ENCODE measurements at regions not wholly inside any gene's neighbourhood (a gene's known extent, or its start where the extent isn't known, plus 50 kb on each side); places are given as distances from the start of the nearest gene placed in this dataset.

DNA sequence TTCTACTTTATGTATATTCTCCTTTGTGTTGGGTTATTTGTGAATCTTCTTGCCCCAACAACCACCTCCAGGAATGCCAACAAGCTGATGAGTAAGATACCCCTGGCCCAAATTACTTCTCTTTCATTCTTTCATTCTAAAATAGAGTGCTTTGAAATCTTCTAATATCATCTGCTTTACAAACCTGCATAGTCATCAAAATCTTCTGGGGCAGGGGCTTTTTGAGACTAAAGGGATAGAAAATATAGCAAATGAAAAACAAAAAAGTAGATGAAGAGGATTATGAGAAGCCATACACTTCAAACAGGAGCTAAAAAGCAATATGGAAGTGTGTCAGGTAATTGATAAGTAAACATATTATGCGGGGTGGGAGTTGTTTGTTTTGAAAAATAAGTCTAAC lies 150.7 kb upstream of the SOX4 start:
- TF ChIP-seq GATA2 (IDR thresholded peaks at IDR 0.05; ENCODE audit: low read depth, low read length) (no peak), GATA3 (IDR thresholded peaks at IDR 0.05; ENCODE audit: low read depth, low read length) (no peak)

DNA sequence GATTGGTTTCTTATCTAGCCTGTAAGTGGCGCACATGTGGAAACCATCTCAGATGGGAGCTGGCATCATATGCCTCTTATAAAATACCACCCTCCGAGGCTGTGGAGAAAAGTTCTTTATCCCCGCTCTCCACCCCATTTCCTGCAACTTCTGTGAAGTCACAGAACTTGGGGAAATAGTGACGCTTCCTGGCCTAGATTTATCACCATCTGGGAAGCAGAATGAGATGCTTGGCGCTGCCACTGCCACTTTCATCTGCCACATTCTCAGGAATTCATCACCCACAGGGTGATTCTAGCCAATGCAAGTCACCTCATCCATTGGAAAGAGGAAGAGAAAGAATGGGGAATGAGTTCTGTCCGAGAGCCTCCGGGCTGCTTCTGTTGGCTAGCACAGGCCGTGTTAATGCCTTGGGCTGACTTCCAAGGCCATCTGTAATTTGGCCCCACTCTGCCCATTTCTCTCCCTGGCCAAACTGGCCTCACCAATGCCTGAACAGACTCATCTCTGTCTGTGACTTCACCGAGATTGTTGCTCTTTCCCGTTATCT lies 148.8 kb upstream of the SOX4 start:
- no peak for TF ChIP-seq GATA2 (IDR thresholded peaks at IDR 0.05; ENCODE audit: low read depth, low read length)
- no peak for TF ChIP-seq GATA3 (IDR thresholded peaks at IDR 0.05; ENCODE audit: low read depth, low read length)

DNA sequence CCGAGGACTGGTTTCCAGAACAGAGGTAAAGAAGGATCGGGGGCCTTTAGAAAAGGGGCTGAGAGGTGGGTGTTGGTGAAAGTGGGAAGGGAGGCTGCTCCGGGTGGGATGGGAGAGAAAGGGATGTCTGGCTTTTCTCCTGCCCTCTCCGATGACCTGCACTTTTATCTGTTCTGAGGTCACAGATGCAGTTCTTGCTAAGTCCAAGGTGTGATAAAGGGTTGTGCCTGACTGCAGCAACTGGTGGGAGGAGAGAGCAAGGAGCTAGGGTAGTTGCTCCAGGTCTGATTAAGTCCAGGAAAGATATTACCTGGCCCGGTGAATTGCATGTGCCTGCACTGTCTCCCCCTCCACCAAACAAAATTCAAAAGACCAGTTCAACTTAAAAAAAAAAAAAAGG lies 145.6 kb upstream of the SOX4 start:
- no peak for TF ChIP-seq GATA2 (IDR thresholded peaks at IDR 0.05; ENCODE audit: low read depth, low read length)
- no peak for TF ChIP-seq GATA3 (IDR thresholded peaks at IDR 0.05; ENCODE audit: low read depth, low read length)

DNA sequence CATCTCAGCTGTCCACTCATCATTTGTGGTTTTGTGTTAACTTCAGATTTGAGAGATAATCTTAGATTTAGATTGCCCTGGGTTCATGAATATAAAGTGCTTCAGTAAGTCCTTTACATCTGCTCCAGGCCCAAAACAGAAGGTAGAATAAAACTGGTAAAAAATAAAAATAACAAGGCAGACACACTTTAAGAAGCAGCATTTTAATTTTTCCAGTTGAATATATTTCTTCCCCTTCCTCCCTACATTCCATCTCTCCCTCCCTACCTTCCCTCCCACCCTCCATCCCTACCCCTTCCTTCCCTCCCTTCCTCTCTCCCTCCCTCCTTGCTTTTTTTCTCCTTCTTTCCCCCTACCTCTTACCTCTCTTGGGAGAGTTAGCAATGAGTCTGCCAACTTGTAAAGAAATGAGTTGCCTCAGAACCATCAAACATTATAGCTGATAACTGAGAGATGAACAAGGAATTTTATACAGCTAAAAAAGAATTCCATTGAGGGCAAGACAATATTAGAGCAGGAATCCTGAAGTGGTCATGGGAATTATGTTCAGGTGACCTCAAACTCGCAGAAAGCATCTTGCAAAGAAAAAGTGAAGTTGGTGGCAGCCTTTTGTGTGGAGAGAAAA lies 145.0 kb upstream of the SOX4 start:
- TF ChIP-seq GATA2 (IDR thresholded peaks at IDR 0.05; ENCODE audit: low read depth, low read length), result no peak
- no peak for TF ChIP-seq GATA3 (IDR thresholded peaks at IDR 0.05; ENCODE audit: low read depth, low read length)

DNA sequence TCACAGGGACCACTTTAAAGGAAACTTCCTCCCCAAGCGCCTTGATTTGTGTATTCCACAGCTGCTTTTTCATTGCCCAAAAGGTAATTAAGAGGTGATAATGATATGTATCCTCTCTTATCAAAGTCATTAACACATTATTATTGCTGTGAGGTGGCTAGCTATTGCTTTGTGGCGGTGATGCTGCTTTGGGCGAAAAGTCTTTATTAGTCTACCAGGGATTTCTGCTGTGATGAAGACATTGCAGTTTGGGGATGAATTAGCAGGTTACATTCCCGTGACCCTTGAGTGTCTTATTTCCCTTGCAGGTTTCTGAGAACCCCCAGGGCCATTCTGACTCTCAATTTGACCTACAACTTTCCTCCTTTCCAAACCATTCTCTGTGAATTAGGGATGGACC lies 143.4 kb upstream of the SOX4 start:
- no peak for TF ChIP-seq GATA3 (IDR thresholded peaks at IDR 0.05; ENCODE audit: low read depth, low read length)
- TF ChIP-seq GATA2 (IDR thresholded peaks at IDR 0.05; ENCODE audit: low read depth, low read length), result no peak

DNA sequence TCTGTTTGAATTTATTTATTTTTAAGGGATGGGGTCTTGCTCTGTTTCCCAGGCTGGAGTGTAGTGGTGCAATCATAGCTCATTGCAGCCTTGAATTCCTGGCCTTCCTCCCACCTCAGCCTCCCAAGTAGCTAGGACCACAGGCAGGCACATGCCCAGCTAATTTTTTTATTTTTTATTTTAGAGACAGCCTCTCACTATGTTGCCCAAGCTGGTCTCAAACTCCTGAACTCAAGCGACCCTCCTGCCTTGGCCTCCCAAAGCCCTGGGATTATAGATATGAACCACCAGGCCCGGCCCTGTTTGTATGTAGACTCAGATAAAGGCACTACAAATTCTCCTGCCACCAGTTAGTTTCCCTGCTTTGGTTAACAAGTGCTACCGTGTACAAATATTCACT lies 142.9 kb upstream of the SOX4 start:
- no peak for TF ChIP-seq GATA3 (IDR thresholded peaks at IDR 0.05; ENCODE audit: low read depth, low read length)
- TF ChIP-seq GATA2 (IDR thresholded peaks at IDR 0.05; ENCODE audit: low read depth, low read length), result no peak

DNA sequence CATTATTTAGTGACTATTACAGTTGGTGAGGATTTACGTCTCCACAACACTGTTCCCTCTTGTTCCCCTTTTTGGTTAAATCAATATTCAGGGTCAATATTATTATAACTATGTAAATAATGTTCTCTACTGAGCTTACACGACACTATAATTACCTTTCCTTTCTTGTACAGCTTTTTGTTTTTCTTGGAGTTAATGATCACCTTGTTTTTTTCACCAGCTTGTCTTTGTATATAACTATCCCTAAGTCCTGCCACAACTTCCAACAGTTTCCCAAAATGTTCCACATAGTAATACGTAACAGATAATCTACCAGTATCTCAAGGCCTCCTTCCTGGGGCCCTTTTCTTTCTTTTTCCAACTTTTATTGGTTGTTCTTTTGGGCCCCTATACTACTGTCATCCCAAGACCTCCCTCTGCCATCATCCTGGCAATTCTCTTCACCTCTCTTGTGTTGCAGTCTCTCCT lies 142.0 kb upstream of the SOX4 start:
- no peak for TF ChIP-seq GATA2 (IDR thresholded peaks at IDR 0.05; ENCODE audit: low read depth, low read length)
- TF ChIP-seq GATA3 (IDR thresholded peaks at IDR 0.05; ENCODE audit: low read depth, low read length), result no peak

DNA sequence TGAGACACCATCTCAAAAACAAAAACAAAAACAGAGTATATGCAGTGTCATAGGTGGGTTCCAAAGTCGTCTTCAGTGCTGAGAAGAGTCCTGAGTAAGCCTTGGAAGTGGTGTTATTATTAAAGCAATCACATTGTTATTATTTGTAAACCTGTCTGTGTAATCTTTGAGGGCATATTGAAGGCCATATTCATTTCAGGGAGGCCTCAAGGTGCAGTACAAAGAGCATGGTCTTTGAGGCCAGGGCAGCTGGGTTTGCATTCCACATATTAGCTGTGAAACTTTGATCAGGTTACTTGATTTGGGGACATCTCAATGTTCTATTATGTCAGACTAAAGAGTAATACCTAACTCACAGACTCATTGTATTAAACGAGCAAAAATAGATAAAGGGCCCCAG lies 139.3 kb upstream of the SOX4 start:
- TF ChIP-seq GATA2 (IDR thresholded peaks at IDR 0.05; ENCODE audit: low read depth, low read length), result no peak
- TF ChIP-seq GATA3 (IDR thresholded peaks at IDR 0.05; ENCODE audit: low read depth, low read length), result no peak

DNA sequence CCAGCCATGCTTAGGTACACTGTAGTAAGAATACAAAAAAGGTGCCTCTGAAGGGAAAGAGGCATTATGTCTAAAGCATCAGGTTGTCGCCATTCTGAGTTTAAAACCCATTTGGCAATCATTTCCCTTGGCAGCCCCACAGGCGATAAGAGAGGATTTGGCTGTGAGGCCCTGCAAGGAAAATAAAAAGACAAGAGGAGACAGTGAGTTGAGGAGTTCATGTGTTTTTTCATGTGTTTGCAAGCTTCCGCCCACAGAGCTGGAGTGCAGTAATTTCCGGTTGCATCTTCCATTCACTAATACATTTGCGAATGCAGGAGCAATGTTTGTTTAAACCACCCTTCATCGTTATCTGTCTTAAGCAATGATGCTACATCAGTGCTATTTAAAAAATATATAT lies 138.5 kb upstream of the SOX4 start:
- TF ChIP-seq GATA3 (IDR thresholded peaks at IDR 0.05; ENCODE audit: low read depth, low read length) (no peak), GATA2 (IDR thresholded peaks at IDR 0.05; ENCODE audit: low read depth, low read length) (no peak)

DNA sequence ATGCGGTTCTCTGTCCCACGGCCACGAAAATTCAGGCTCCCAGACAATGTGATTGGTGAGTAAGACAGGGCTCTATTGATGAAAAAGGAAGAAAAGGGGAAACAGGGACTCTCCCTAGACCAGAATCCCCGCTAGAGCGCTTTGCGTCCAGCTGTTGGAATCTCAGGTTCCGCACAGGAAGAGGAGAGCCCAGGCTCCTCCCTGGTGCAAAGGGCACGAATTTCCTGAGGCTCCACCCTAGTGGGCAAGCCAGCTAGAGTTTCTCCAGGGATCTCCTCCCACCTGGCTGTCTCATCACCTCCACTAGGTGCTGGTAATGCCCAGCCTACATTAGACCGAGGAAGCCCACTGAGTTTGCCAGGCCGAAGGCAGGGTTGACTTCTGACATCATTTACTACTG lies 135.9 kb upstream of the SOX4 start:
- no peak for TF ChIP-seq GATA3 (IDR thresholded peaks at IDR 0.05; ENCODE audit: low read depth, low read length)
- no peak for TF ChIP-seq GATA2 (IDR thresholded peaks at IDR 0.05; ENCODE audit: low read depth, low read length)

DNA sequence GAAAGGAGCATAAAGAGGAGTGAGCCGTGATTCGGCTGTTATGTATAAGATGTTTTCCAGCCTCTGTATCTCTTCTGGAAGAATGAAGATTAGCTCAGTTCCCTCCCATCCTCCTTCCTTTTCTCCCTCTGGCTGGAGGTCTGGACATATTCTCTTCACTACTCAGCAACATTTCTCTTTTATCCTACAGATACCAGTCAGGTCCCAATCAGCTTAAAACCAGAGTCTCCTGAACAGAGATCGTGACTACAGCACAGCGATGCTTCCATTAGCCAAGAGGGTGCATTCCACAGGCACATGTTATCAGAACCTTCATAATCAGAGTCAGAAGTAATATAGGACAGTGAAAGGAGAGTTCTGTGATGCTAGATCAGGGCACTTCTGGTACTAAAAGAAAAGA lies 133.9 kb upstream of the SOX4 start:
- TF ChIP-seq GATA3 (IDR thresholded peaks at IDR 0.05; ENCODE audit: low read depth, low read length), result no peak
- no peak for TF ChIP-seq GATA2 (IDR thresholded peaks at IDR 0.05; ENCODE audit: low read depth, low read length)

DNA sequence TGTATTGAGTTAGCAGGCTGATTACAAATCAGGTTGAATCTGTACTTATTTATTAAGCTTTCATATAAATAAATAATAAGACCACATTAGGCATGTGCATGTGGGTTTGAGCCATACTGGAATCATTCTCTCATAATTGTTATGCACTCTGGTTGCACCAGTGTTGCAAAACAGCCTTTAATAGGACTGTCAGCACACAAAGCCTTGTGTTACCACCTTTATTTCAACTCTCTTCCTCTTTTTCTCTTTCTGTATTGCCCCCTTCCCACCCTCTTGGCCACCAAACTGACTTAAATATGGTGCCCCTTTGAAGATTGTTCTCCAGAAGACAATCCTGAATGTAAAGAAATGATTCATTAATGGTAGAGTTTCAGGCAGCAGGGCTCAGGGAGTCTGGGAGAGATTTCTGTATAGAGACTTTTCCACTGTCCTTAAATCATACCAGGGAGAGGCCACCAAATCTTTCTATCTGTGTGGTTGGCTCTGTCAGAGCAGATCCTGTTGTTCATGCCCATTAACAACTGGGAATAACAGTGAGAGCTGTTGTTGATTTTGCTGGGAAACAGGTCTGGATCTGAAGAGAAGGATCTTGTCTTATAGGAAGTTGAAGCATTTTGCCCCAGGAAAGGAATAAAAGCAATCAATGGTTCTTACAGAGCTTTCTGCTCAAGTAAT lies 131.6 kb upstream of the SOX4 start:
- TF ChIP-seq GATA2 (IDR thresholded peaks at IDR 0.05; ENCODE audit: low read depth, low read length) (no peak), GATA3 (IDR thresholded peaks at IDR 0.05; ENCODE audit: low read depth, low read length) (no peak)

DNA sequence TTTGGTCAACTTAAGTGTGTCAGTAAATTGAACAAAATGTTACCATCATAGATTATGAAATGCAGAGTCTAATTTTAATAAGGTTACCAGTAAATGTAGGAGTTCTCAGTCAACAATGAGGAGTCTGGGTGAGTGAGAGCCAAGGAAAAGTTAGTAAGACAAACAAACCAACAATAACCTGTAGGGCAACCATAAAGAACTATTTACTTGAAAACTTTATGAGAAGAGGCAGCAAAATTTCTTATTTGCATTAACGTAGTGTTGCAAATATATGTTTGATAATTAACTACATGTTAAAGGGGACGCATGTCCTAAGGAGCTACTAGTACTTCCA lies 131.1 kb upstream of the SOX4 start:
- no peak for TF ChIP-seq GATA3 (IDR thresholded peaks at IDR 0.05; ENCODE audit: low read depth, low read length)
- TF ChIP-seq GATA2 (IDR thresholded peaks at IDR 0.05; ENCODE audit: low read depth, low read length), result no peak

DNA sequence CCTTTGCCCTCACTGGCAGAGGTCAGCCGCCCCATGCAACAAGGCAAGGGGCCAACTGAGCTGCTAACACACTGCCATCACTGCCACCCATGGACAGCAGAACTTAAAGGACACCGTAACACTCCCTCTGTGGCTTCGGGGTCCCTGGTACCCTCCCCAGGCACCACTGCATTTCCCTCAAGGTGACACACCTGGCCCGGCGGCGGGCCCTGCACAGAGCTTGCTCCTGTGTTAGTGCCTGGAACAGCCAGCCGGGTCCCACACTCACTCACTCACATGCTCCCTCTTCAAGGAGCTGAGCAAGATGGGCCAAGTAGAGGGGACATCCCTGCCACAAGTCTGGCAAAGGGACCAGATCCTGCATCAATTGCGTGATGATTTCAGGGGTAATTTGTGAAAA lies 126.5 kb upstream of the SOX4 start:
- no peak for TF ChIP-seq GATA2 (IDR thresholded peaks at IDR 0.05; ENCODE audit: low read depth, low read length)
- TF ChIP-seq GATA3 (IDR thresholded peaks at IDR 0.05; ENCODE audit: low read depth, low read length), result no peak

DNA sequence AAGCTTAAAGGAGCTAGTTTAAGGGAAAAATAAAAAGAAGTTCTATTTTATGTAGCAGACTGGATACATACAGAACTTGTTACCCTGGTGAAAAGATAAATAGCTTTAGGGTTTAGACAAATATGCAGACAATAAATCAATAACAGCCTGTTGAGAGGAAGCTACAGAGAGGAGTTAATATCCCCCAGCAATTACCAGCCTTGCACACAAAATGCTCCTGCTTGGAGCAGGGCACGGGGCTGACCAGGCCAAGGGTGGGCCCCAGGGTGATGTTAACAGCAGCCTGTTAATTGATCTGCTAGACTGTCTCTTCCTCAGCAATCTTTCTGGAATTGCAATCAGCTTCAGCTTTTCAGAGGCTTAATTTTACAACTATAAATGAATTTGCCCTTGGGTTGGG lies 125.1 kb upstream of the SOX4 start:
- TF ChIP-seq GATA2 (IDR thresholded peaks at IDR 0.05; ENCODE audit: low read depth, low read length) (no peak), GATA3 (IDR thresholded peaks at IDR 0.05; ENCODE audit: low read depth, low read length) (no peak)

Measured in SH-SY5Y (cell line).